ENCODE measurements at regions not wholly inside any gene's neighbourhood (a gene's known extent, or its start where the extent isn't known, plus 50 kb on each side); places are given as distances from the start of the nearest gene placed in this dataset.

DNA sequence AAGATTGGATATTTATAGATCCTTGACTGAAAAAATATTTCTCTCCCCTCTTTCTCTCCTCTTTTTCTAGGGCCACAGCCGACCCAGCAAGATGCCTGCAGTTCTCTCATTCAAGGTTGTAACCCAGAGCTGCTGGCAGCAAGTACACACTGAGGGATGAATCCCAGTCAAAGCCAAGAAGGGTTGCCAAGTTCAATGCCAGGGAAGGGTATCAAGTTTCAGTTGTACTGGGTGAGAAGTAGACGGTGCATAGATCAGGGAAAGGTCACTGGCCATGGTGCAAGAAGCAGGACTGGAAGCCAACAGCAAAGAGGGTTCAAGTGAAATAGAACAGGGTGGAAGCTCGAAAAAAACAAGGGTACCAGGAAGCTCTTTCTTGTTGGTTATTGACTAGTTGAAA is 170.2 kb downstream of the NRP2 start:
- no peak for DNase-seq (ENCODE audit: low spot score)
- no peak overlapping the region for H3K4me3 Mint-ChIP-seq
- H3K27ac ChIP-seq (ENCODE audit: low read depth) = no peak overlapping the region

More for the DNA sequence above, 170.2 kb downstream of the NRP2 start:
- ATAC-seq = no peak
- Histone ChIP-seq H3K27me3 (ENCODE audit: insufficient read depth) (no peaks in the 10 kb centered on the region), H4K20me1 (replicated peaks; ENCODE audit: insufficient read depth) (no peaks in the 10 kb centered on the region), H3K36me3 (ENCODE audit: insufficient read depth) (no peaks in the 10 kb centered on the region), H3K4me1 (ENCODE audit: insufficient read depth) (peaks cover 7% of the 10 kb centered on the region; the same call in 1 of the 2 replicates), H3F3A (replicated peaks; ENCODE audit: low read depth) (no peaks in the 10 kb centered on the region), H3K4me2 (no peak overlapping the region), H3K4me3 (no peak overlapping the region), H3K9me2 (ENCODE audit: insufficient read depth) (peaks cover 16% of the 10 kb centered on the region; the same call in 1 of the 2 replicates), H3K79me2 (replicated peaks; ENCODE audit: insufficient read depth) (no peaks in the 10 kb centered on the region), H2AFZ (no peak overlapping the region)
- no peaks in the 10 kb centered on the region for H3K9me3 Mint-ChIP-seq
- peaks cover 7% of the 10 kb centered on the region for H3K27me3 Mint-ChIP-seq (ENCODE audit: insufficient read depth, low read depth, poor library complexity)
- H3K36me3 Mint-ChIP-seq (ENCODE audit: low read depth) = no peaks in the 10 kb centered on the region
- H3K27ac Mint-ChIP-seq = no peak overlapping the region
- peaks cover 17% of the 10 kb centered on the region for H3K4me1 Mint-ChIP-seq
- TF ChIP-seq NANOG (IDR thresholded peaks at IDR 0.05; ENCODE audit: borderline replicate concordance) = no peak
- TF ChIP-seq STAT1 (IDR thresholded peaks at IDR 0.05; ENCODE audit: unreplicated experiment) = no peak
- TF ChIP-seq, protein P1, sequence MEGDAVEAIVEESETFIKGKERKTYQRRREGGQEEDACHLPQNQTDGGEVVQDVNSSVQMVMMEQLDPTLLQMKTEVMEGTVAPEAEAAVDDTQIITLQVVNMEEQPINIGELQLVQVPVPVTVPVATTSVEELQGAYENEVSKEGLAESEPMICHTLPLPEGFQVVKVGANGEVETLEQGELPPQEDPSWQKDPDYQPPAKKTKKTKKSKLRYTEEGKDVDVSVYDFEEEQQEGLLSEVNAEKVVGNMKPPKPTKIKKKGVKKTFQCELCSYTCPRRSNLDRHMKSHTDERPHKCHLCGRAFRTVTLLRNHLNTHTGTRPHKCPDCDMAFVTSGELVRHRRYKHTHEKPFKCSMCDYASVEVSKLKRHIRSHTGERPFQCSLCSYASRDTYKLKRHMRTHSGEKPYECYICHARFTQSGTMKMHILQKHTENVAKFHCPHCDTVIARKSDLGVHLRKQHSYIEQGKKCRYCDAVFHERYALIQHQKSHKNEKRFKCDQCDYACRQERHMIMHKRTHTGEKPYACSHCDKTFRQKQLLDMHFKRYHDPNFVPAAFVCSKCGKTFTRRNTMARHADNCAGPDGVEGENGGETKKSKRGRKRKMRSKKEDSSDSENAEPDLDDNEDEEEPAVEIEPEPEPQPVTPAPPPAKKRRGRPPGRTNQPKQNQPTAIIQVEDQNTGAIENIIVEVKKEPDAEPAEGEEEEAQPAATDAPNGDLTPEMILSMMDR (conservative IDR thresholded peaks at IDR 0.05; ENCODE audit: low read depth in 2 of 2) = no peak
- TF ChIP-seq POLR2AphosphoS5 (IDR thresholded peaks at IDR 0.05; ENCODE audit: low read depth) = no peak
- TF ChIP-seq CREB1 (CRISPR knock-in tag; IDR thresholded peaks at IDR 0.05; ENCODE audit: low read depth) = no peak
- TF ChIP-seq, protein P2, sequence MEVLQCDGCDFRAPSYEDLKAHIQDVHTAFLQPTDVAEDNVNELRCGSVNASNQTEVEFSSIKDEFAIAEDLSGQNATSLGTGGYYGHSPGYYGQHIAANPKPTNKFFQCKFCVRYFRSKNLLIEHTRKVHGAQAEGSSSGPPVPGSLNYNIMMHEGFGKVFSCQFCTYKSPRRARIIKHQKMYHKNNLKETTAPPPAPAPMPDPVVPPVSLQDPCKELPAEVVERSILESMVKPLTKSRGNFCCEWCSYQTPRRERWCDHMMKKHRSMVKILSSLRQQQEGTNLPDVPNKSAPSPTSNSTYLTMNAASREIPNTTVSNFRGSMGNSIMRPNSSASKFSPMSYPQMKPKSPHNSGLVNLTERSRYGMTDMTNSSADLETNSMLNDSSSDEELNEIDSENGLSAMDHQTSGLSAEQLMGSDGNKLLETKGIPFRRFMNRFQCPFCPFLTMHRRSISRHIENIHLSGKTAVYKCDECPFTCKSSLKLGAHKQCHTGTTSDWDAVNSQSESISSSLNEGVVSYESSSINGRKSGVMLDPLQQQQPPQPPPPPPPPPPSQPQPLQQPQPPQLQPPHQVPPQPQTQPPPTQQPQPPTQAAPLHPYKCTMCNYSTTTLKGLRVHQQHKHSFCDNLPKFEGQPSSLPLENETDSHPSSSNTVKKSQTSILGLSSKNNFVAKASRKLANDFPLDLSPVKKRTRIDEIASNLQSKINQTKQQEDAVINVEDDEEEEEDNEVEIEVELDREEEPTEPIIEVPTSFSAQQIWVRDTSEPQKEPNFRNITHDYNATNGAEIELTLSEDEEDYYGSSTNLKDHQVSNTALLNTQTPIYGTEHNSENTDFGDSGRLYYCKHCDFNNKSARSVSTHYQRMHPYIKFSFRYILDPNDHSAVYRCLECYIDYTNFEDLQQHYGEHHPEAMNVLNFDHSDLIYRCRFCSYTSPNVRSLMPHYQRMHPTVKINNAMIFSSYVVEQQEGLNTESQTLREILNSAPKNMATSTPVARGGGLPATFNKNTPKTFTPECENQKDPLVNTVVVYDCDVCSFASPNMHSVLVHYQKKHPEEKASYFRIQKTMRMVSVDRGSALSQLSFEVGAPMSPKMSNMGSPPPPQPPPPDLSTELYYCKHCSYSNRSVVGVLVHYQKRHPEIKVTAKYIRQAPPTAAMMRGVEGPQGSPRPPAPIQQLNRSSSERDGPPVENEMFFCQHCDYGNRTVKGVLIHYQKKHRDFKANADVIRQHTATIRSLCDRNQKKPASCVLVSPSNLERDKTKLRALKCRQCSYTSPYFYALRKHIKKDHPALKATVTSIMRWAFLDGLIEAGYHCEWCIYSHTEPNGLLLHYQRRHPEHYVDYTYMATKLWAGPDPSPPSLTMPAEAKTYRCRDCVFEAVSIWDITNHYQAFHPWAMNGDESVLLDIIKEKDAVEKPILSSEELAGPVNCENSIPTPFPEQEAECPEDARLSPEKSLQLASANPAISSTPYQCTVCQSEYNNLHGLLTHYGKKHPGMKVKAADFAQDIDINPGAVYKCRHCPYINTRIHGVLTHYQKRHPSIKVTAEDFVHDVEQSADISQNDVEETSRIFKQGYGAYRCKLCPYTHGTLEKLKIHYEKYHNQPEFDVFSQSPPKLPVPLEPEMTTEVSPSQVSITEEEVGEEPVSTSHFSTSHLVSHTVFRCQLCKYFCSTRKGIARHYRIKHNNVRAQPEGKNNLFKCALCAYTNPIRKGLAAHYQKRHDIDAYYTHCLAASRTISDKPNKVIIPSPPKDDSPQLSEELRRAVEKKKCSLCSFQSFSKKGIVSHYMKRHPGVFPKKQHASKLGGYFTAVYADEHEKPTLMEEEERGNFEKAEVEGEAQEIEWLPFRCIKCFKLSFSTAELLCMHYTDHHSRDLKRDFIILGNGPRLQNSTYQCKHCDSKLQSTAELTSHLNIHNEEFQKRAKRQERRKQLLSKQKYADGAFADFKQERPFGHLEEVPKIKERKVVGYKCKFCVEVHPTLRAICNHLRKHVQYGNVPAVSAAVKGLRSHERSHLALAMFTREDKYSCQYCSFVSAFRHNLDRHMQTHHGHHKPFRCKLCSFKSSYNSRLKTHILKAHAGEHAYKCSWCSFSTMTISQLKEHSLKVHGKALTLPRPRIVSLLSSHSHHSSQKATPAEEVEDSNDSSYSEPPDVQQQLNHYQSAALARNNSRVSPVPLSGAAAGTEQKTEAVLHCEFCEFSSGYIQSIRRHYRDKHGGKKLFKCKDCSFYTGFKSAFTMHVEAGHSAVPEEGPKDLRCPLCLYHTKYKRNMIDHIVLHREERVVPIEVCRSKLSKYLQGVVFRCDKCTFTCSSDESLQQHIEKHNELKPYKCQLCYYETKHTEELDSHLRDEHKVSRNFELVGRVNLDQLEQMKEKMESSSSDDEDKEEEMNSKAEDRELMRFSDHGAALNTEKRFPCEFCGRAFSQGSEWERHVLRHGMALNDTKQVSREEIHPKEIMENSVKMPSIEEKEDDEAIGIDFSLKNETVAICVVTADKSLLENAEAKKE (CRISPR knock-in tag; IDR thresholded peaks at IDR 0.05) = no peak
- TF ChIP-seq EZH2 (IDR thresholded peaks at IDR 0.05; ENCODE audit: low read depth, unreplicated experiment) = no peak
- no peak for TF ChIP-seq JUNB (IDR thresholded peaks at IDR 0.05; ENCODE audit: unreplicated experiment)

Measured in GM23338 (cell line).